H9 (cell line): ENCODE measurements at regions not wholly inside any gene's neighbourhood (a gene's known extent, or its start where the extent isn't known, plus 50 kb on each side); places are given as distances from the start of the nearest gene placed in this dataset.

Experiments
- DNase-seq: peaks from one replicate; pipeline ENCODE4 v3.0.0-alpha.2; 2017
- H2AFZ ChIP-seq: one replicate; pipeline ENCODE4 v1.6.1; 2013; ENCODE audit warnings: mild to moderate bottlenecking, low read length, control low read depth, moderate library complexity
- H2AK5ac ChIP-seq: 2 replicates; pipeline ENCODE4 v1.6.1; 2013; ENCODE audit warnings: low read length, control low read depth, mixed read lengths; ENCODE audit not compliant: insufficient read length
- H2BK120ac ChIP-seq: one replicate; pipeline ENCODE4 v1.6.1; 2013; ENCODE audit warnings: low read depth, mild to moderate bottlenecking, low read length, control low read depth, inconsistent platforms; ENCODE audit not compliant: poor library complexity, severe bottlenecking
- H2BK12ac ChIP-seq: 2 replicates; pipeline ENCODE4 v1.6.1; 2013; ENCODE audit warnings: low read length, control low read depth, mixed read lengths, low read depth; ENCODE audit not compliant: insufficient read length
- H2BK15ac ChIP-seq: 2 replicates; pipeline ENCODE4 v1.6.1; 2013; ENCODE audit warnings: low read depth, low read length, control low read depth
- H2BK20ac ChIP-seq: one replicate; pipeline ENCODE4 v1.6.1; 2013; ENCODE audit warnings: low read depth, mild to moderate bottlenecking, low read length, control low read depth, inconsistent platforms; ENCODE audit not compliant: poor library complexity, severe bottlenecking
- H2BK5ac ChIP-seq: 2 replicates; pipeline ENCODE4 v1.6.1; 2013; ENCODE audit warnings: low read length, control low read depth, mixed read lengths; ENCODE audit not compliant: insufficient read length
- H3K14ac ChIP-seq: 2 replicates; pipeline ENCODE4 v1.6.1; 2013; ENCODE audit warnings: low read length, control low read depth; ENCODE audit not compliant: insufficient read depth
- H3K18ac ChIP-seq: 2 replicates; pipeline ENCODE4 v1.6.1; 2013; ENCODE audit warnings: low read depth, mild to moderate bottlenecking, mixed read lengths, low read length, control low read depth; ENCODE audit not compliant: insufficient read length
- H3K23ac ChIP-seq: 2 replicates; pipeline ENCODE4 v1.6.1; 2013; ENCODE audit warnings: low read length, control low read depth, mixed read lengths, low read depth; ENCODE audit not compliant: insufficient read length
- H3K23me2 ChIP-seq: 2 replicates; pipeline ENCODE4 v1.6.1; 2013; ENCODE audit warnings: low read depth, mild to moderate bottlenecking, mixed read lengths, low read length, control low read depth; ENCODE audit not compliant: insufficient read length, poor library complexity, severe bottlenecking
- H3K27ac ChIP-seq: 2 replicates; pipeline ENCODE4 v1.5.1; 2013; ENCODE audit warnings: low read length, control low read depth, mixed read lengths, low read depth; ENCODE audit not compliant: insufficient read length
- H3K27me3 ChIP-seq: 2 replicates; pipeline ENCODE4 v1.6.1; 2013; ENCODE audit warnings: low read length, control low read depth, inconsistent platforms; ENCODE audit not compliant: insufficient read depth
- H3K4ac ChIP-seq: 2 replicates; pipeline ENCODE4 v1.6.1; 2013; ENCODE audit warnings: low read depth, mild to moderate bottlenecking, control low read depth, inconsistent platforms, low read length, moderate library complexity
- H3K4me1 ChIP-seq: 2 replicates; pipeline ENCODE4 v1.6.1; 2013; ENCODE audit warnings: low read length, control low read depth, inconsistent platforms; ENCODE audit not compliant: insufficient read depth
- H3K4me2 ChIP-seq: 2 replicates; pipeline ENCODE4 v1.6.1; 2013; ENCODE audit warnings: low read length, control low read depth, mixed read lengths; ENCODE audit not compliant: insufficient read length, insufficient read depth
- H3K56ac ChIP-seq: 2 replicates; pipeline ENCODE4 v1.6.1; 2013; ENCODE audit warnings: low read depth, mild to moderate bottlenecking, mixed read lengths, low read length, control low read depth; ENCODE audit not compliant: insufficient read length
- H3K79me1 ChIP-seq: 2 replicates; pipeline ENCODE4 v1.6.1; 2013; ENCODE audit warnings: low read depth, mild to moderate bottlenecking, moderate library complexity, low read length, control low read depth, inconsistent platforms; ENCODE audit not compliant: insufficient read depth, poor library complexity, severe bottlenecking
- H3K79me2 ChIP-seq: 2 replicates; pipeline ENCODE4 v1.6.1; 2013; ENCODE audit warnings: low read length, control low read depth, inconsistent platforms; ENCODE audit not compliant: insufficient read depth
- H3K9ac ChIP-seq: 2 replicates; pipeline ENCODE4 v1.6.1; 2013; ENCODE audit warnings: low read length, control low read depth, mixed read lengths; ENCODE audit not compliant: insufficient read length; ENCODE audit errors: extremely low read depth
- H3K9me3 ChIP-seq: one replicate; pipeline ENCODE4 v1.6.1; 2013; ENCODE audit warnings: low read depth, low read length, inconsistent platforms; ENCODE audit not compliant: control insufficient read depth
- H3T11ph ChIP-seq: one replicate; pipeline ENCODE4 v1.6.1; 2013; ENCODE audit warnings: mild to moderate bottlenecking, low read length, control low read depth, inconsistent platforms
- H4K20me1 ChIP-seq: one replicate; pipeline ENCODE4 v1.6.1; 2013; ENCODE audit not compliant: control insufficient read depth, insufficient read length, insufficient read depth
- H4K5ac ChIP-seq: 2 replicates; pipeline ENCODE4 v1.6.1; 2013; ENCODE audit warnings: low read depth, mild to moderate bottlenecking, mixed read lengths, low read length, control low read depth; ENCODE audit not compliant: insufficient read length
- H4K8ac ChIP-seq: replicated peaks from 2 replicates; pipeline ENCODE4 v1.6.1; 2013; ENCODE audit warnings: low read length, control low read depth, mixed read lengths, low read depth; ENCODE audit not compliant: insufficient read length
- H4K91ac ChIP-seq: 2 replicates; pipeline ENCODE4 v1.6.1; 2013; ENCODE audit warnings: low read depth, mild to moderate bottlenecking, moderate library complexity, mixed read lengths, low read length, control low read depth; ENCODE audit not compliant: insufficient read length
- H3K27ac Mint-ChIP-seq, 3 experiments: 2 replicates in 2 of 3; 3 replicates in 1 of 3; pipeline ENCODE4 v1.8.0; 2020 to 2021; ENCODE audit warnings: mixed read lengths in 3 of 3, mild to moderate bottlenecking in 1 of 3, moderate library complexity in 1 of 3
- H3K27me3 Mint-ChIP-seq: 2 replicates; pipeline ENCODE4 v1.8.0; 2021; ENCODE audit warnings: low read depth, mild to moderate bottlenecking, moderate library complexity, mixed read lengths
- H3K36me3 Mint-ChIP-seq, 3 experiments: 2 replicates in 2 of 3; 3 replicates in 1 of 3; pipeline ENCODE4 v1.8.0; 2020 to 2021; ENCODE audit warnings: low read depth in 3 of 3, mixed read lengths in 3 of 3; ENCODE audit not compliant: insufficient read depth in 1 of 3
- H3K4me1 Mint-ChIP-seq, 2 experiments: 2 replicates each; pipeline ENCODE4 v1.8.0; 2020; ENCODE audit warnings: mixed read lengths in 2 of 2
- H3K4me3 Mint-ChIP-seq, 2 experiments: 2 replicates in 1 of 2; 3 replicates in 1 of 2; pipeline ENCODE4 v1.8.0; 2020 to 2021; ENCODE audit warnings: mild to moderate bottlenecking in 2 of 2, mixed read lengths in 2 of 2, moderate library complexity in 1 of 2
- H3K9me3 Mint-ChIP-seq, 2 experiments: 2 replicates in 1 of 2; 3 replicates in 1 of 2; pipeline ENCODE4 v1.8.0; 2020; ENCODE audit warnings: mild to moderate bottlenecking in 2 of 2, mixed read lengths in 2 of 2, moderate library complexity in 1 of 2
- CTCF ChIP-seq: fragments of 200-600 bp; sonication (generic); conservative IDR thresholded peaks from 3 replicates; pipeline ENCODE4 v1.8.0; 2021; ENCODE audit warnings: antibody characterized with exemption, mild to moderate bottlenecking
- WGBS: extraction: QIAGEN DNeasy Blood & Tissue Kit; methylation state at CpG from one replicate; pipeline ENCODE4 v1.1.7; 2013; ENCODE audit warnings: missing lambda C conversion rate, low lambda C conversion rate, mixed read lengths; ENCODE audit not compliant: insufficient read length; ENCODE audit errors: extremely low coverage; 5-methylcytosine and 5-hydroxymethylcytosine counted together

GRCh38 chr7:25034136-25034535 is 54.2 kb upstream of the OSBPL3 start:
- no peak overlapping the region for H3T11ph ChIP-seq
- no CpG with 5 or more reads among the region's 2 CpGs for WGBS
- H4K20me1 ChIP-seq: no peaks in the 10 kb centered on the region

More at GRCh38 chr7:25034136-25034535, 54.2 kb upstream of the OSBPL3 start:
- Histone ChIP-seq H3K23ac (no peak overlapping the region), H3K79me2 (no peaks in the 10 kb centered on the region), H3K4me1 (no peaks in the 10 kb centered on the region), H3K23me2 (no peaks in the 10 kb centered on the region), H3K9me3 (no peaks in the 10 kb centered on the region), H2AFZ (no peak overlapping the region), H3K27ac (no peak overlapping the region), H4K5ac (no peak overlapping the region), H2BK20ac (no peak overlapping the region), H2BK12ac (no peak overlapping the region), H2BK120ac (no peak overlapping the region), H3K4me2 (no peak overlapping the region), H3K4ac (no peak overlapping the region), H3K18ac (no peak overlapping the region), H3K56ac (no peak overlapping the region), H2AK5ac (no peak overlapping the region), H3K9ac (no peak overlapping the region), H2BK15ac (no peak overlapping the region), H3K14ac (no peak overlapping the region), H4K91ac (no peak overlapping the region), H3K79me1 (no peaks in the 10 kb centered on the region), H3K27me3 (no peaks in the 10 kb centered on the region), H2BK5ac (no peak overlapping the region), H4K8ac (no peak overlapping the region)
- H3K9me3 Mint-ChIP-seq: peaks cover 7 to 11% of the 10 kb centered on the region in 2 experiments; a peak in 4 of 5 replicates
- no peak for DNase-seq
- peaks cover 4 to 12% of the 10 kb centered on the region in 2 experiments for H3K4me1 Mint-ChIP-seq
- H3K4me3 Mint-ChIP-seq: no peak overlapping the region
- H3K27ac Mint-ChIP-seq: no peak overlapping the region
- H3K27me3 Mint-ChIP-seq: peaks cover 1% of the 10 kb centered on the region
- H3K36me3 Mint-ChIP-seq: peaks cover 0 to 12% (median 11%) of the 10 kb centered on the region in 3 experiments; a peak in 6 of 7 replicates
- TF ChIP-seq CTCF: no peak
